Effector memory CD4-positive, alpha-beta T cell (primary cell): ENCODE measurements at regions not wholly inside any gene's neighbourhood (a gene's known extent, or its start where the extent isn't known, plus 50 kb on each side); places are given as distances from the start of the nearest gene placed in this dataset.

Source experiments
- DNase-seq, 3 donors: peaks; one replicate each; pipeline ENCODE4 v3.0.0-alpha.2; 2020
- H3K27ac ChIP-seq: 2 replicates; pipeline ENCODE4 v1.7.0; 2013; ENCODE audit warnings: mild to moderate bottlenecking, low read length, moderate library complexity; ENCODE audit not compliant: insufficient read depth, poor library complexity, severe bottlenecking
- H3K27me3 ChIP-seq: replicated peaks from 2 replicates; pipeline ENCODE4 v1.7.0; 2013; ENCODE audit warnings: mild to moderate bottlenecking, low read length; ENCODE audit not compliant: insufficient read depth, control insufficient read depth, poor library complexity, severe bottlenecking
- H3K36me3 ChIP-seq: 2 replicates; pipeline ENCODE4 v1.7.0; 2013; ENCODE audit warnings: mild to moderate bottlenecking, low read length, moderate library complexity; ENCODE audit not compliant: control insufficient read depth, insufficient read depth
- H3K4me1 ChIP-seq: 2 replicates; pipeline ENCODE4 v1.7.0; 2013; ENCODE audit warnings: low read length, mild to moderate bottlenecking; ENCODE audit not compliant: control insufficient read depth, insufficient read depth, poor library complexity, severe bottlenecking
- H3K4me3 ChIP-seq: 2 replicates; pipeline ENCODE4 v1.7.0; 2013; ENCODE audit warnings: low read length, low read depth, mild to moderate bottlenecking; ENCODE audit not compliant: insufficient read depth, poor library complexity, severe bottlenecking
- H3K9me3 ChIP-seq: 2 replicates; pipeline ENCODE4 v1.7.0; 2013; ENCODE audit warnings: mild to moderate bottlenecking, low read length, moderate library complexity; ENCODE audit not compliant: control insufficient read depth

GRCh38 chr14:48125654-48126053 lies 450.2 kb upstream of the MDGA2 start:
- H3K27ac ChIP-seq = no peak overlapping the region
- H3K9me3 ChIP-seq = no peaks in the 10 kb centered on the region

GRCh38 chr14:48113713-48114112 lies 438.3 kb upstream of the MDGA2 start:
- Histone ChIP-seq H3K9me3 (no peaks in the 10 kb centered on the region), H3K27me3 (no peaks in the 10 kb centered on the region), H3K4me3 (no peak overlapping the region), H3K36me3 (no peaks in the 10 kb centered on the region), H3K27ac (no peak overlapping the region), H3K4me1 (no peaks in the 10 kb centered on the region)
- DNase-seq = no peak

More at GRCh38 chr14:48125654-48126053, 450.2 kb upstream of the MDGA2 start:
- H3K36me3 ChIP-seq = no peaks in the 10 kb centered on the region
- no peaks in the 10 kb centered on the region for H3K4me1 ChIP-seq
- no peak for DNase-seq
- no peaks in the 10 kb centered on the region for H3K27me3 ChIP-seq
- no peak overlapping the region for H3K4me3 ChIP-seq

GRCh38 chr14:48111151-48111550 lies 435.7 kb upstream of the MDGA2 start:
- Histone ChIP-seq H3K4me1 (no peaks in the 10 kb centered on the region), H3K27ac (no peak overlapping the region), H3K4me3 (no peak overlapping the region), H3K9me3 (no peaks in the 10 kb centered on the region), H3K36me3 (no peaks in the 10 kb centered on the region), H3K27me3 (no peaks in the 10 kb centered on the region)
- DNase-seq = no peak

DNA sequence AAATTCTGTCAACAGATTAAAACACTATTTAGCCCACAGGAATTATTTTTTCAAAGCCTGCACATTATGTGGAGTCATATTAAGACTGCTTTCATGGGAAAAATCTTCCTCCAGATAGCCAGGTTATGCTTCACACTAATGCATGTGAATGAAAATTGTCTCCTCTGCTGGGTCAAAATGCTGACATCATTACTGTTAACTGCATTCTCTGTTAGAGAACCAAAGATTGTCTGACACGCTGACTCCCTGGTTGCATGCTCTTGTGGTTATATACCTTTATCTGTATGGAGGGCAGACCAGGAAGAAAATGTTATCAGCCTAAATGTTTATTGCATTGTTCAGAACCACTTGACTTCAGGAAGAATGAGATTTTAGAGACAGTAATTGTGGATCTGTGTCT lies 432.2 kb upstream of the MDGA2 start:
- Histone ChIP-seq H3K36me3 (no peaks in the 10 kb centered on the region), H3K9me3 (no peaks in the 10 kb centered on the region), H3K27ac (no peak overlapping the region), H3K4me3 (no peak overlapping the region), H3K27me3 (no peaks in the 10 kb centered on the region), H3K4me1 (no peaks in the 10 kb centered on the region)
- no peak for DNase-seq

GRCh38 chr14:48096897-48097296 lies 421.5 kb upstream of the MDGA2 start:
- no peaks in the 10 kb centered on the region for H3K9me3 ChIP-seq
- no peaks in the 10 kb centered on the region for H3K36me3 ChIP-seq
- H3K4me3 ChIP-seq = no peak overlapping the region
- no peaks in the 10 kb centered on the region for H3K4me1 ChIP-seq
- no peaks in the 10 kb centered on the region for H3K27me3 ChIP-seq
- no peak overlapping the region for H3K27ac ChIP-seq
- DNase-seq = no peak

GRCh38 chr14:48086516-48086915 lies 411.1 kb upstream of the MDGA2 start:
- no peak overlapping the region for H3K4me3 ChIP-seq
- DNase-seq = no peak
- no peaks in the 10 kb centered on the region for H3K9me3 ChIP-seq
- H3K27ac ChIP-seq = no peak overlapping the region
- no peaks in the 10 kb centered on the region for H3K4me1 ChIP-seq
- H3K36me3 ChIP-seq = no peaks in the 10 kb centered on the region
- no peaks in the 10 kb centered on the region for H3K27me3 ChIP-seq

- no peaks in the 10 kb centered on the region for H3K36me3 ChIP-seq
- no peaks in the 10 kb centered on the region for H3K27me3 ChIP-seq
- H3K4me1 ChIP-seq = no peaks in the 10 kb centered on the region
- H3K4me3 ChIP-seq = no peak overlapping the region
- H3K27ac ChIP-seq = no peak overlapping the region
- no peak for DNase-seq
- no peaks in the 10 kb centered on the region for H3K9me3 ChIP-seq
These were observed 400.1 kb upstream of the MDGA2 start for GRCh38 chr14:48075487-48075886.

DNA sequence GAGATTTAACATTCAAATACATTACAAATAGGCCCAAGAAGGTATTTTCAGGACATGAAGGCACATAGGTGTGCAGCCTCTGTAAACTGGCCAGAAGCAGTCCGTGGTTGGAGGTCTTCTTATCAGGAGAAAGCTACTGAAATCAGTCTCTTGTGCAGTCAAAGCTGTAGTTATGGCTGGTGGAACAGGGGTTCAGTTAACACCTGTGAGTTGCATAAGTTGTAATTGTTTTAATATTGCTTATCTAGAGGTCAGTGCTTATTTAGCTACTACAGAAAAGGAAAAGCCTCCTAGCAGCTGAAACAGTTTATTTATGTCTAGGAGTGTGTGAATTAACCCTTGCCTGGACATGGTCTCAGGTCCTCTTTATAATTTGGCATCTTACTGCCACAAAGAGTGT lies 377.6 kb upstream of the MDGA2 start:
- Histone ChIP-seq H3K4me3 (no peak overlapping the region), H3K27me3 (no peaks in the 10 kb centered on the region), H3K36me3 (no peaks in the 10 kb centered on the region), H3K9me3 (no peaks in the 10 kb centered on the region), H3K27ac (no peak overlapping the region), H3K4me1 (no peaks in the 10 kb centered on the region)
- no peak for DNase-seq

GRCh38 chr14:48035836-48036235 lies 360.4 kb upstream of the MDGA2 start:
- no peak for DNase-seq
- Histone ChIP-seq H3K36me3 (no peaks in the 10 kb centered on the region), H3K9me3 (peaks cover 5% of the 10 kb centered on the region), H3K4me3 (no peak overlapping the region), H3K27me3 (no peaks in the 10 kb centered on the region), H3K4me1 (no peaks in the 10 kb centered on the region), H3K27ac (no peak overlapping the region)

- DNase-seq = no peak
- H3K36me3 ChIP-seq = no peaks in the 10 kb centered on the region
- no peaks in the 10 kb centered on the region for H3K4me1 ChIP-seq
- H3K27ac ChIP-seq = no peak overlapping the region
- H3K27me3 ChIP-seq = no peaks in the 10 kb centered on the region
- H3K4me3 ChIP-seq = no peak overlapping the region
- H3K9me3 ChIP-seq = no peaks in the 10 kb centered on the region
These were observed 351.7 kb upstream of the MDGA2 start for GRCh38 chr14:48027115-48027514.

DNA sequence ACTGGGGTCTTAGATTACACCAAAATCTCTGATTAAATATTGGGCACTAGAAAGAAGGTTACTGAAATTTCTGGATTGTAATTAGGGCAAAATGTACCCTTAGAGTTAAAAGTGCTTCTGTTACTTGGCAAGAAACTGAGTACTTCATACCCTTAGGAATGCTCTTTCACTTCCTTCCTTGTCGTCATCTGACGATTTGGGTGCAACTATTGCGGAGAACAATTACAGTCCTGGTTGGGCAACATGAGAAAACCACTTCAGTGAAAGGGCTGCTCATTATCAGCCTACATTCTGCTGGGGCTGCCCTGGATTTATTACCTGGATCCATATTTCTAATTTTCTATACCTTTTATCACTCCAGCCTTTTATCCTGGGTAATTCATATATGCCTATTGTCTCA lies 348.5 kb upstream of the MDGA2 start:
- no peaks in the 10 kb centered on the region for H3K36me3 ChIP-seq
- H3K9me3 ChIP-seq = no peaks in the 10 kb centered on the region
- H3K27ac ChIP-seq = no peak overlapping the region
- H3K4me1 ChIP-seq = no peaks in the 10 kb centered on the region
- no peaks in the 10 kb centered on the region for H3K27me3 ChIP-seq
- H3K4me3 ChIP-seq = no peak overlapping the region
- no peak for DNase-seq
